ENCODE measurements at regions not wholly inside any gene's neighbourhood (a gene's known extent, or its start where the extent isn't known, plus 50 kb on each side); places are given as distances from the start of the nearest gene placed in this dataset.

DNA sequence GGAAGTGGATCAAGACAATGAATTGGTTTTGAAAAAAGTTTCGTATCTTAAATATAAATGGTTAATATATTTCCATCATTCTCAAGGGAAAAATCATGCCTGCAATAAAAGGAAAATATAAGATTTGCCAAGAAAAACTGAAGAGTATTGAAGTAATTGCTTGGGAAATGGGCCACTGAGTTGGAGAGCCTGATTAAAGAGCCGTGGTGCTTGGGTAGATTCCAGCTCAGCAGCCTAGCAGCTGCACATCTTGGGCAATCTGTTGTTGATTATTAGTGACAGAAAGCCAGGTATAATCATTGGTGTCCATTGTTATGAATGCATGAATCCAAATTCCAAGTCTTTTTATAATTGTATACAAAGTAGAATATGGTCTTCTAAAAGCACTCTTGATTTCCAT is 800.9 kb upstream of the CHORDC1 start:
- DNase-seq (ENCODE audit: low read depth, low spot score) = no peak
- Histone ChIP-seq H3K4me2 (ENCODE audit: insufficient read depth, low read length) (no peak overlapping the region), H3K4me3 (replicated peaks in 1 of 3; ENCODE audit: insufficient read depth in 1 of 3, low read depth in 1 of 3, low read length in 3 of 3) (no peak overlapping the region), H3K9me1 (replicated peaks; ENCODE audit: control insufficient read depth, extremely low read depth, insufficient read depth, low read length) (no peaks in the 10 kb centered on the region), H3K79me2 (ENCODE audit: control insufficient read depth, insufficient read depth, low read length) (no peaks in the 10 kb centered on the region), H3K4me1 (ENCODE audit: control insufficient read depth, extremely low read depth, insufficient read depth, low read length) (no peaks in the 10 kb centered on the region), H3K9me3 (replicated peaks; ENCODE audit: control insufficient read depth, insufficient read depth, low read length) (no peaks in the 10 kb centered on the region), H2AFZ (ENCODE audit: low read depth, low read length) (no peak overlapping the region), H3K36me3 (ENCODE audit: control insufficient read depth in 2 of 2, extremely low read depth in 1 of 2, insufficient read depth in 2 of 2, low read length in 2 of 2) (no peaks in the 10 kb centered on the region), H3K27me3 (ENCODE audit: control insufficient read depth in 2 of 2, insufficient read depth in 2 of 2, low read length in 2 of 2) (no peaks in the 10 kb centered on the region), H4K20me1 (replicated peaks; ENCODE audit: control insufficient read depth, extremely low read depth, insufficient read depth, low read length) (no peaks in the 10 kb centered on the region), H3K9ac (replicated peaks; ENCODE audit: extremely low read depth, insufficient read depth, low read length) (no peak overlapping the region), H3K27ac (ENCODE audit: insufficient read depth, low read depth, low read length) (no peak overlapping the region)
- no TSS peak for BruUV-seq (replicated peaks)
- FAIRE-seq = no peak
- ChIA-PET POLR2A (no interaction called here), CTCF (no interaction called here)
- intact Hi-C loops (cut with micrococcal nuclease) = no loop called here
- TF ChIP-seq, protein P1, sequence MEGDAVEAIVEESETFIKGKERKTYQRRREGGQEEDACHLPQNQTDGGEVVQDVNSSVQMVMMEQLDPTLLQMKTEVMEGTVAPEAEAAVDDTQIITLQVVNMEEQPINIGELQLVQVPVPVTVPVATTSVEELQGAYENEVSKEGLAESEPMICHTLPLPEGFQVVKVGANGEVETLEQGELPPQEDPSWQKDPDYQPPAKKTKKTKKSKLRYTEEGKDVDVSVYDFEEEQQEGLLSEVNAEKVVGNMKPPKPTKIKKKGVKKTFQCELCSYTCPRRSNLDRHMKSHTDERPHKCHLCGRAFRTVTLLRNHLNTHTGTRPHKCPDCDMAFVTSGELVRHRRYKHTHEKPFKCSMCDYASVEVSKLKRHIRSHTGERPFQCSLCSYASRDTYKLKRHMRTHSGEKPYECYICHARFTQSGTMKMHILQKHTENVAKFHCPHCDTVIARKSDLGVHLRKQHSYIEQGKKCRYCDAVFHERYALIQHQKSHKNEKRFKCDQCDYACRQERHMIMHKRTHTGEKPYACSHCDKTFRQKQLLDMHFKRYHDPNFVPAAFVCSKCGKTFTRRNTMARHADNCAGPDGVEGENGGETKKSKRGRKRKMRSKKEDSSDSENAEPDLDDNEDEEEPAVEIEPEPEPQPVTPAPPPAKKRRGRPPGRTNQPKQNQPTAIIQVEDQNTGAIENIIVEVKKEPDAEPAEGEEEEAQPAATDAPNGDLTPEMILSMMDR (IDR thresholded peaks at IDR 0.05; ENCODE audit: extremely low read depth in 1 of 2, insufficient read depth in 1 of 2, low read depth in 1 of 2, low read length in 2 of 2) = no peak
- TF ChIP-seq POLR2A (IDR thresholded peaks at IDR 0.05; ENCODE audit: low read depth, low read length) (no peak), EZH2 (IDR thresholded peaks at IDR 0.05; ENCODE audit: borderline replicate concordance, low read depth, low read length, severe bottlenecking) (no peak), GATA2 (IDR thresholded peaks at IDR 0.05; ENCODE audit: insufficient read depth, insufficient read length, low read depth, low read length) (no peak), FOS (IDR thresholded peaks at IDR 0.05; ENCODE audit: borderline replicate concordance, insufficient read depth, low read length) (no peak), POLR2AphosphoS5 (IDR thresholded peaks at IDR 0.05; ENCODE audit: insufficient read depth, low read depth, low read length) (no peak), MYC (IDR thresholded peaks at IDR 0.05; ENCODE audit: low read depth, low read length) (no peak), JUN (IDR thresholded peaks at IDR 0.05; ENCODE audit: borderline replicate concordance, insufficient read depth, insufficient read length, low read depth) (no peak)
- TF ChIP-seq, protein P2, sequence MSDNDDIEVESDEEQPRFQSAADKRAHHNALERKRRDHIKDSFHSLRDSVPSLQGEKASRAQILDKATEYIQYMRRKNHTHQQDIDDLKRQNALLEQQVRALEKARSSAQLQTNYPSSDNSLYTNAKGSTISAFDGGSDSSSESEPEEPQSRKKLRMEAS (IDR thresholded peaks at IDR 0.05; ENCODE audit: insufficient read depth, insufficient read length) = no peak
- dilution Hi-C loops (cut with MboI; ENCODE audit: extremely low pct_ligation_motif_present, low sequenced_read_pairs) = no loop called here

Measured in endothelial cell of umbilical vein (primary cell).